Liver (tissue), 8 donors: ENCODE measurements at regions not wholly inside any gene's neighbourhood (a gene's known extent, or its start where the extent isn't known, plus 50 kb on each side); places are given as distances from the start of the nearest gene placed in this dataset.

Experiments used
- DNase-seq: peaks from one replicate; pipeline ENCODE4 v3.0.0-alpha.2; 2017; ENCODE audit warnings: low spot score
- H3K27ac ChIP-seq, 2 donors: one replicate each; pipeline ENCODE4 v1.7.0; 2013; ENCODE audit warnings: inconsistent platforms in 2 of 2, low read length in 2 of 2, control low read depth in 1 of 2, low read depth in 1 of 2, mild to moderate bottlenecking in 1 of 2
- H3K27me3 ChIP-seq, 4 donors: one replicate each; pipeline versions ENCODE4 v1.6.1 to v1.7.0; 2013; ENCODE audit warnings: low read length in 3 of 4, inconsistent platforms in 1 of 4, mild to moderate bottlenecking in 1 of 4, moderate library complexity in 1 of 4; ENCODE audit not compliant: control insufficient read depth in 4 of 4, insufficient read depth in 4 of 4
- H3K36me3 ChIP-seq, 4 donors: one replicate each; pipeline versions ENCODE4 v1.6.1 to v1.7.0; 2013; ENCODE audit warnings: low read length in 3 of 4, mild to moderate bottlenecking in 3 of 4, low read depth in 1 of 4, moderate library complexity in 1 of 4; ENCODE audit not compliant: control insufficient read depth in 4 of 4, insufficient read depth in 3 of 4
- H3K4me1 ChIP-seq, 4 donors: one replicate each; pipeline versions ENCODE4 v1.6.1 to v1.7.0; 2013; ENCODE audit warnings: low read length in 3 of 4, mild to moderate bottlenecking in 3 of 4, moderate library complexity in 1 of 4; ENCODE audit not compliant: control insufficient read depth in 4 of 4, insufficient read depth in 4 of 4
- H3K4me3 ChIP-seq, 3 donors: one replicate each; pipeline versions ENCODE4 v1.6.1 to v1.7.0; 2013; ENCODE audit warnings: low read length in 3 of 3, control low read depth in 1 of 3, low read depth in 1 of 3, mild to moderate bottlenecking in 1 of 3
- H3K9ac ChIP-seq, 2 donors: one replicate each; pipeline ENCODE4 v1.7.0; 2013; ENCODE audit warnings: low read length in 2 of 2, mild to moderate bottlenecking in 2 of 2, moderate library complexity in 2 of 2, control low read depth in 1 of 2, low read depth in 1 of 2
- H3K9me3 ChIP-seq, 4 donors: one replicate each; pipeline versions ENCODE4 v1.6.1 to v1.7.0; 2013; ENCODE audit warnings: low read length in 3 of 4; ENCODE audit not compliant: control insufficient read depth in 4 of 4
- EGR1 ChIP-seq, 2 donors: IDR thresholded peaks; 2 replicates each; pipeline ENCODE4 v1.6.1; 2016 to 2018; ENCODE audit warnings: antibody characterized with exemption in 2 of 2, low read depth in 2 of 2
- HNF4A ChIP-seq, 2 donors: conservative IDR thresholded peaks; 2 replicates each; pipeline ENCODE4 v1.6.1; 2016; ENCODE audit warnings: antibody characterized with exemption in 2 of 2, mild to moderate bottlenecking in 2 of 2
- JUND ChIP-seq, 2 donors: IDR thresholded peaks; 2 replicates each; pipeline ENCODE4 v1.6.1; 2016; ENCODE audit warnings: antibody characterized with exemption in 2 of 2
- NR2F2 ChIP-seq: IDR thresholded peaks from 2 replicates; pipeline ENCODE4 v1.6.1; 2016; ENCODE audit warnings: antibody characterized with exemption
- RXRA ChIP-seq, 2 donors: IDR thresholded peaks; 2 replicates each; pipeline ENCODE4 v1.6.1; 2017 to 2018; ENCODE audit warnings: antibody characterized with exemption in 2 of 2, mild to moderate bottlenecking in 1 of 2
- TAF1 ChIP-seq: conservative IDR thresholded peaks from 2 replicates; pipeline ENCODE4 v1.6.1; 2016; ENCODE audit warnings: antibody characterized with exemption, mild to moderate bottlenecking
- YY1 ChIP-seq: IDR thresholded peaks from 2 replicates; pipeline ENCODE4 v1.6.1; 2016; ENCODE audit warnings: antibody characterized with exemption, mild to moderate bottlenecking
- WGBS: extraction: QIAGEN DNeasy Blood & Tissue Kit; methylation state at CpG from one replicate; pipeline ENCODE4 v1.1.7; 2013; 5-methylcytosine and 5-hydroxymethylcytosine counted together
- TF ChIP-seq, protein P1 (sequence below): IDR thresholded peaks from 2 replicates; pipeline ENCODE4 v1.6.1; 2016; ENCODE audit warnings: antibody characterized with exemption, mild to moderate bottlenecking
- TF ChIP-seq, protein P2 (sequence below): fragments of 150-350 bp; IDR thresholded peaks from 2 replicates; pipeline ENCODE4 v1.5.1; 2017; ENCODE audit warnings: improper control_type of control experiment, low read depth, low read length; ENCODE audit not compliant: missing input control
- TF ChIP-seq, protein P3 (sequence below): IDR thresholded peaks from 2 replicates; pipeline ENCODE4 v1.6.1; 2016; ENCODE audit warnings: antibody characterized with exemption
- TF ChIP-seq, protein P4 (sequence below): IDR thresholded peaks from 2 replicates; pipeline ENCODE4 v1.6.1; 2016; ENCODE audit warnings: antibody characterized with exemption
- TF ChIP-seq, protein P5 (sequence below): IDR thresholded peaks from 2 replicates; pipeline ENCODE4 v1.6.1; 2016; ENCODE audit warnings: antibody characterized with exemption
- donor health status: healthy.
- donor health status: healthy.
- donor health status: healthy.
- donor health status: healthy.
- donor health status: healthy.

DNA sequence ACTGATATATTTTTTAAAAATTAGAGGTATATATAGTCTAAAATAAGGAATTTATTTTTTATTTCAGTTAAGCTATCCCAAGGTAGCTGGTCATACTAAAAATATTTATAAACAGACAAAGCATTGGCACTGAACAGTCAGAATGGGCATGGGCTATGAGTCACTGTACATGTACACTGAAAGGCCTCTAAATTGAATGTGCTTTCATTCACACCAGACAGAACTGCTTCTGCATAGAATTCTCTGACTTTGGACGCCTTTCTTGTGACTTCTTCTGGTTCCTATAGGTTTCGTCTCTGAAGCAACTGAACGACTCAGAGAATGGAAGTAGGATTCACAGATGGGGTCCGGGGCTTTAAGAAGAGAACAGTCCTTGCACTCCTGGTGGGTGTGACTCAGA lies 394.8 kb upstream of the MEF2C start (continued):
- TF ChIP-seq, protein P1, sequence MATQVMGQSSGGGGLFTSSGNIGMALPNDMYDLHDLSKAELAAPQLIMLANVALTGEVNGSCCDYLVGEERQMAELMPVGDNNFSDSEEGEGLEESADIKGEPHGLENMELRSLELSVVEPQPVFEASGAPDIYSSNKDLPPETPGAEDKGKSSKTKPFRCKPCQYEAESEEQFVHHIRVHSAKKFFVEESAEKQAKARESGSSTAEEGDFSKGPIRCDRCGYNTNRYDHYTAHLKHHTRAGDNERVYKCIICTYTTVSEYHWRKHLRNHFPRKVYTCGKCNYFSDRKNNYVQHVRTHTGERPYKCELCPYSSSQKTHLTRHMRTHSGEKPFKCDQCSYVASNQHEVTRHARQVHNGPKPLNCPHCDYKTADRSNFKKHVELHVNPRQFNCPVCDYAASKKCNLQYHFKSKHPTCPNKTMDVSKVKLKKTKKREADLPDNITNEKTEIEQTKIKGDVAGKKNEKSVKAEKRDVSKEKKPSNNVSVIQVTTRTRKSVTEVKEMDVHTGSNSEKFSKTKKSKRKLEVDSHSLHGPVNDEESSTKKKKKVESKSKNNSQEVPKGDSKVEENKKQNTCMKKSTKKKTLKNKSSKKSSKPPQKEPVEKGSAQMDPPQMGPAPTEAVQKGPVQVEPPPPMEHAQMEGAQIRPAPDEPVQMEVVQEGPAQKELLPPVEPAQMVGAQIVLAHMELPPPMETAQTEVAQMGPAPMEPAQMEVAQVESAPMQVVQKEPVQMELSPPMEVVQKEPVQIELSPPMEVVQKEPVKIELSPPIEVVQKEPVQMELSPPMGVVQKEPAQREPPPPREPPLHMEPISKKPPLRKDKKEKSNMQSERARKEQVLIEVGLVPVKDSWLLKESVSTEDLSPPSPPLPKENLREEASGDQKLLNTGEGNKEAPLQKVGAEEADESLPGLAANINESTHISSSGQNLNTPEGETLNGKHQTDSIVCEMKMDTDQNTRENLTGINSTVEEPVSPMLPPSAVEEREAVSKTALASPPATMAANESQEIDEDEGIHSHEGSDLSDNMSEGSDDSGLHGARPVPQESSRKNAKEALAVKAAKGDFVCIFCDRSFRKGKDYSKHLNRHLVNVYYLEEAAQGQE: no peak

DNA sequence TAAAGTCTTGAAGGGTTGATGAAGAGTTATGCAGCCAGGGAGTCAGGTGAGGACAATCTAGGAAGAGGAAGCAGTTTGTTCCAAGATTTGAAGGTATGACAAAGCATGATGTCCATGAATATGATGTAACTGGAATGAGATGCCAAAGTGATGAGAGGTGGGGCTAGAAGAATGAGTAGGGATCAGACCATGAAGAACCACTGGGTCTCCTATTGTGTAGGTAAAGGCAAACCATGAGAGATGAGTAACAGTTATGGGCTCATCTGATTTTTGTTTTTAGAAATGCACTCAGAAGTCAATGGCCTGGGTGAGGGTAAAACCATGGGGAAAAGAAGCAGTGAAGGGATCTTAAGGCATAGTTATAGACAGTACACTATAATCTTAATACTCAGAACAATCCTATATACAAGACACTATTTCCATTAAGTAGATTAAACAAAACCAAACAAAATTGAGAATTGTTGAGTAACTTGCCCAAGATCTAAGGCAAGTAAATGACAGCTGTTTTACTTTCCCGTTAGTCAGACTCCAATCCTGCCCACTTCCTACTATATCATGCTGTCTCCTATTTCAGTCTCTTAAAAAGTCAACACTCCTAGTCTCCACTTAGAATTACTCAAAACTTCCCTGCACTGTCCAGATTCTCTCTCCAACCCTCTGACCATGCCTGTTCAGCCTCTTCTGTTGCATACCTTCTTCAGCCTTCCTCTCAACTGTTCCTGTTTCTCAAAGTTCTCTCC lies 393.8 kb upstream of the MEF2C start:
- H3K4me1 ChIP-seq: no peaks in the 10 kb centered on the region
- WGBS: 71% methylated on average over 1 of the region's 1 CpG
- no peak overlapping the region for H3K4me3 ChIP-seq
- H3K9me3 ChIP-seq: no peaks in the 10 kb centered on the region
- no peak overlapping the region for H3K9ac ChIP-seq
- no peak overlapping the region for H3K27ac ChIP-seq
- TF ChIP-seq, protein P2, sequence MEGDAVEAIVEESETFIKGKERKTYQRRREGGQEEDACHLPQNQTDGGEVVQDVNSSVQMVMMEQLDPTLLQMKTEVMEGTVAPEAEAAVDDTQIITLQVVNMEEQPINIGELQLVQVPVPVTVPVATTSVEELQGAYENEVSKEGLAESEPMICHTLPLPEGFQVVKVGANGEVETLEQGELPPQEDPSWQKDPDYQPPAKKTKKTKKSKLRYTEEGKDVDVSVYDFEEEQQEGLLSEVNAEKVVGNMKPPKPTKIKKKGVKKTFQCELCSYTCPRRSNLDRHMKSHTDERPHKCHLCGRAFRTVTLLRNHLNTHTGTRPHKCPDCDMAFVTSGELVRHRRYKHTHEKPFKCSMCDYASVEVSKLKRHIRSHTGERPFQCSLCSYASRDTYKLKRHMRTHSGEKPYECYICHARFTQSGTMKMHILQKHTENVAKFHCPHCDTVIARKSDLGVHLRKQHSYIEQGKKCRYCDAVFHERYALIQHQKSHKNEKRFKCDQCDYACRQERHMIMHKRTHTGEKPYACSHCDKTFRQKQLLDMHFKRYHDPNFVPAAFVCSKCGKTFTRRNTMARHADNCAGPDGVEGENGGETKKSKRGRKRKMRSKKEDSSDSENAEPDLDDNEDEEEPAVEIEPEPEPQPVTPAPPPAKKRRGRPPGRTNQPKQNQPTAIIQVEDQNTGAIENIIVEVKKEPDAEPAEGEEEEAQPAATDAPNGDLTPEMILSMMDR: no peak
- TF ChIP-seq HNF4A (conservative IDR thresholded peaks at IDR 0.05) (no peak), EGR1 (IDR thresholded peaks at IDR 0.05; ENCODE audit: low read depth in 2 of 2) (no peak), NR2F2 (no peak), JUND (IDR thresholded peaks at IDR 0.05) (no peak), TAF1 (no peak), YY1 (no peak), RXRA (IDR thresholded peaks at IDR 0.05) (no peak)
- TF ChIP-seq, protein P3, sequence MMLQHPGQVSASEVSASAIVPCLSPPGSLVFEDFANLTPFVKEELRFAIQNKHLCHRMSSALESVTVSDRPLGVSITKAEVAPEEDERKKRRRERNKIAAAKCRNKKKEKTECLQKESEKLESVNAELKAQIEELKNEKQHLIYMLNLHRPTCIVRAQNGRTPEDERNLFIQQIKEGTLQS: no peak
- TF ChIP-seq, protein P4, sequence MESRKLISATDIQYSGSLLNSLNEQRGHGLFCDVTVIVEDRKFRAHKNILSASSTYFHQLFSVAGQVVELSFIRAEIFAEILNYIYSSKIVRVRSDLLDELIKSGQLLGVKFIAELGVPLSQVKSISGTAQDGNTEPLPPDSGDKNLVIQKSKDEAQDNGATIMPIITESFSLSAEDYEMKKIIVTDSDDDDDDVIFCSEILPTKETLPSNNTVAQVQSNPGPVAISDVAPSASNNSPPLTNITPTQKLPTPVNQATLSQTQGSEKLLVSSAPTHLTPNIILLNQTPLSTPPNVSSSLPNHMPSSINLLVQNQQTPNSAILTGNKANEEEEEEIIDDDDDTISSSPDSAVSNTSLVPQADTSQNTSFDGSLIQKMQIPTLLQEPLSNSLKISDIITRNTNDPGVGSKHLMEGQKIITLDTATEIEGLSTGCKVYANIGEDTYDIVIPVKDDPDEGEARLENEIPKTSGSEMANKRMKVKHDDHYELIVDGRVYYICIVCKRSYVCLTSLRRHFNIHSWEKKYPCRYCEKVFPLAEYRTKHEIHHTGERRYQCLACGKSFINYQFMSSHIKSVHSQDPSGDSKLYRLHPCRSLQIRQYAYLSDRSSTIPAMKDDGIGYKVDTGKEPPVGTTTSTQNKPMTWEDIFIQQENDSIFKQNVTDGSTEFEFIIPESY: no peak
- TF ChIP-seq, protein P5, sequence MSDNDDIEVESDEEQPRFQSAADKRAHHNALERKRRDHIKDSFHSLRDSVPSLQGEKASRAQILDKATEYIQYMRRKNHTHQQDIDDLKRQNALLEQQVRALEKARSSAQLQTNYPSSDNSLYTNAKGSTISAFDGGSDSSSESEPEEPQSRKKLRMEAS: no peak
- DNase-seq: no peak
- H3K36me3 ChIP-seq: no peaks in the 10 kb centered on the region
- no peaks in the 10 kb centered on the region for H3K27me3 ChIP-seq
